ENCODE measurements at regions not wholly inside any gene's neighbourhood (a gene's known extent, or its start where the extent isn't known, plus 50 kb on each side); places are given as distances from the start of the nearest gene placed in this dataset.

- no peak for TF ChIP-seq ARID4B (CRISPR knock-in tag; IDR thresholded peaks at IDR 0.05; ENCODE audit: borderline replicate concordance)
- no peak for TF ChIP-seq USF1 (CRISPR knock-in tag; IDR thresholded peaks at IDR 0.05)
- TF ChIP-seq CREM (CRISPR knock-in tag; IDR thresholded peaks at IDR 0.05) = no peak
- TF ChIP-seq ATF3 (CRISPR knock-in tag; conservative IDR thresholded peaks at IDR 0.05) = no peak
- no peak for TF ChIP-seq AFF4 (CRISPR knock-in tag; IDR thresholded peaks at IDR 0.05; ENCODE audit: borderline replicate concordance)
- TF ChIP-seq ZSCAN18 (CRISPR knock-in tag; IDR thresholded peaks at IDR 0.05) = no peak
Measured at GRCh38 chr10:105993609-105994008, 1170.9 kb downstream of the SORCS1 start (continued).

- POLR2A ChIA-PET = no interaction called here
- CTCF ChIA-PET = no interaction called here
Measured at GRCh38 chr10:105992928-105993327, 1171.6 kb downstream of the SORCS1 start.

GRCh38 chr10:105990529-105990928 is 1174.0 kb downstream of the SORCS1 start:
- Mint-ChIP-seq H3K4me1 (no peaks in the 10 kb centered on the region), H3K9me3 (no peaks in the 10 kb centered on the region), H3K36me3 (no peaks in the 10 kb centered on the region), H3K4me3 (no peak overlapping the region), H3K27me3 (ENCODE audit: low read depth) (no peaks in the 10 kb centered on the region), H3K27ac (no peak overlapping the region)
- ChIA-PET POLR2A (no interaction called here), CTCF (no interaction called here)
- ATAC-seq (no peak), DNase-seq (ENCODE audit: low spot score) (no peak)
- TF ChIP-seq SOX15 (CRISPR knock-in tag; IDR thresholded peaks at IDR 0.05) (no peak), TCF7 (CRISPR knock-in tag; IDR thresholded peaks at IDR 0.05; ENCODE audit: low read depth) (no peak), OVOL2 (CRISPR knock-in tag; IDR thresholded peaks at IDR 0.05; ENCODE audit: borderline replicate concordance) (no peak), ZNF263 (CRISPR knock-in tag; IDR thresholded peaks at IDR 0.05; ENCODE audit: low read depth) (no peak), NFATC4 (CRISPR knock-in tag; IDR thresholded peaks at IDR 0.05) (no peak), ZNF671 (CRISPR knock-in tag; IDR thresholded peaks at IDR 0.05) (no peak), USF1 (CRISPR knock-in tag; IDR thresholded peaks at IDR 0.05) (no peak), E2F1 (CRISPR knock-in tag; IDR thresholded peaks at IDR 0.05) (no peak), EMX1 (CRISPR knock-in tag; IDR thresholded peaks at IDR 0.05) (no peak)

More at GRCh38 chr10:105992928-105993327, 1171.6 kb downstream of the SORCS1 start:
- TF ChIP-seq NFE2L1 (CRISPR knock-in tag; IDR thresholded peaks at IDR 0.05) = no peak
- no peak for TF ChIP-seq MXD4 (CRISPR knock-in tag; IDR thresholded peaks at IDR 0.05; ENCODE audit: borderline replicate concordance)
- no peak for TF ChIP-seq SMAD4 (CRISPR knock-in tag; IDR thresholded peaks at IDR 0.05)
- Mint-ChIP-seq H3K36me3 (no peaks in the 10 kb centered on the region), H3K27me3 (ENCODE audit: low read depth) (no peaks in the 10 kb centered on the region), H3K4me3 (no peak overlapping the region), H3K9me3 (no peaks in the 10 kb centered on the region), H3K27ac (no peak overlapping the region), H3K4me1 (no peaks in the 10 kb centered on the region)
- no peak for ATAC-seq
- DNase-seq (ENCODE audit: low spot score) = no peak
